K562 (cell line): ENCODE measurements at regions not wholly inside any gene's neighbourhood (a gene's known extent, or its start where the extent isn't known, plus 50 kb on each side); places are given as distances from the start of the nearest gene placed in this dataset.

Experiments
- ATAC-seq: fragments of 200-7000 bp; cut with Tn5 transposase; 3 replicates; pipeline ENCODE4 v1.9.1; 2020; ENCODE audit warnings: moderate library complexity
- BruUV-seq: library from RNA; stranded (reverse); fragments of 400-500 nt; replicated peaks from 2 replicates; lab custom pipeline; 2021; lab: Mats Ljungman, UMichigan
- CTCF ChIA-PET: fragments of 300-600 bp; formaldehyde crosslinking; extraction: SDS; loops from one replicate; lab custom pipeline; 2021; ENCODE audit warnings: low intra/inter-chr PET ratio; lab: Yijun Ruan, JAX
- POLR2A ChIA-PET: fragments of 300-600, 350-650 bp; sonication (Branson Sonifier 250); formaldehyde crosslinking; extraction: SDS; loops from one replicate; lab custom pipeline; 2021; ENCODE audit warnings: antibody characterized with exemption, inconsistent platforms; lab: Yijun Ruan, JAX
- DNase-seq, 4 experiments: peaks; one replicate each; pipeline versions ENCODE4 v3.0.0 to v3.0.0-alpha.2; 2011 to 2018; ENCODE audit warnings: low spot score in 3 of 4, mixed read lengths in 3 of 4; ENCODE audit errors: extremely low read depth in 1 of 4
- FAIRE-seq: peaks from 2 replicates; lab custom pipeline; 2011; peaks lifted over from hg19 to GRCh38; lab: Jason Lieb, UNC
- H2AFZ ChIP-seq: 2 replicates; pipeline ENCODE4 v1.6.0; 2011; ENCODE audit warnings: low read depth, low read length, control low read depth, inconsistent platforms
- H3K27ac ChIP-seq: fragments of 200-600 bp; 3 replicates; pipeline ENCODE4 v1.8.0; 2011; ENCODE audit warnings: low read depth, mild to moderate bottlenecking, control low read depth, inconsistent platforms, low read length, moderate library complexity, mixed read lengths; ENCODE audit errors: extremely low read depth
- H3K27me3 ChIP-seq, 2 experiments: fragments of 300-600 bp in 1 of 2; 2 replicates in 1 of 2; 3 replicates in 1 of 2; pipeline versions ENCODE4 v1.6.0 to v1.8.0; 2011; ENCODE audit warnings: inconsistent platforms in 2 of 2, low read length in 2 of 2, mild to moderate bottlenecking in 1 of 2, mixed read lengths in 1 of 2, moderate library complexity in 1 of 2; ENCODE audit not compliant: control insufficient read depth in 2 of 2, insufficient read depth in 2 of 2
- H3K36me3 ChIP-seq: fragments of 300-600 bp; 3 replicates; pipeline ENCODE4 v1.8.0; 2011; ENCODE audit warnings: mild to moderate bottlenecking, low read length, inconsistent platforms; ENCODE audit not compliant: control insufficient read depth, insufficient read depth
- H3K4me1 ChIP-seq, 2 experiments: fragments of 200-600 bp in 1 of 2; replicated peaks in 1 of 2; 2 replicates in 1 of 2; 3 replicates in 1 of 2; pipeline versions ENCODE4 v1.5.1 to v1.8.0; 2011; ENCODE audit warnings: inconsistent platforms in 2 of 2, low read length in 2 of 2, mild to moderate bottlenecking in 1 of 2, mixed read lengths in 1 of 2, moderate library complexity in 1 of 2; ENCODE audit not compliant: control insufficient read depth in 2 of 2, insufficient read depth in 2 of 2
- H3K4me2 ChIP-seq: 2 replicates; pipeline ENCODE4 v1.6.1; 2011; ENCODE audit warnings: low read length, control low read depth, inconsistent platforms, mixed read lengths; ENCODE audit not compliant: insufficient read depth
- H3K4me3 ChIP-seq: fragments of 200-600 bp; sonication (generic), shearing (Covaris generic); 2 replicates; pipeline ENCODE4 v1.5.1; 2016; ENCODE audit warnings: control low read depth, inconsistent platforms
- H3K79me2 ChIP-seq: fragments of 200-600 bp; 3 replicates; pipeline ENCODE4 v1.8.0; 2011; ENCODE audit warnings: low read length, inconsistent platforms; ENCODE audit not compliant: control insufficient read depth, insufficient read depth
- H3K9ac ChIP-seq, 2 experiments: 2 replicates each; pipeline versions ENCODE4 v1.6.0 to v1.6.1; 2011; ENCODE audit warnings: low read depth in 2 of 2, low read length in 2 of 2, control low read depth in 1 of 2, inconsistent platforms in 1 of 2, mild to moderate bottlenecking in 1 of 2, mixed read lengths in 1 of 2; ENCODE audit not compliant: insufficient read depth in 1 of 2
- H3K9me1 ChIP-seq: one replicate; pipeline ENCODE4 v1.6.0; 2011; ENCODE audit warnings: inconsistent platforms, mild to moderate bottlenecking, low read length, moderate library complexity; ENCODE audit not compliant: control insufficient read depth, insufficient read depth
- H3K9me3 ChIP-seq: replicated peaks from 2 replicates; pipeline ENCODE4 v1.5.1; 2011; ENCODE audit warnings: low read depth, low read length, inconsistent platforms; ENCODE audit not compliant: control insufficient read depth, insufficient read depth
- H4K20me1 ChIP-seq: replicated peaks from 2 replicates; pipeline ENCODE4 v1.6.1; 2011; ENCODE audit warnings: low read length, inconsistent platforms, mixed read lengths; ENCODE audit not compliant: control insufficient read depth, insufficient read depth
- DACH1 ChIP-seq: fragments of 450-650 bp; IDR thresholded peaks from 2 replicates; pipeline ENCODE4 v1.6.1; 2018; ENCODE audit not compliant: partially characterized antibody
- E2F6 ChIP-seq, 2 experiments: IDR thresholded peaks; 2 replicates each; pipeline ENCODE4 v1.6.1; 2011; ENCODE audit warnings: borderline replicate concordance in 1 of 2, control low read depth in 1 of 2, low read depth in 1 of 2, low read length in 1 of 2, mild to moderate bottlenecking in 1 of 2, mixed read lengths in 1 of 2, moderate library complexity in 1 of 2; ENCODE audit not compliant: insufficient read depth in 1 of 2, insufficient read length in 1 of 2, poor library complexity in 1 of 2, severe bottlenecking in 1 of 2; ENCODE audit errors: extremely low read depth in 1 of 2
- IRF9 ChIP-seq: fragments of 450-650 bp; IDR thresholded peaks from 2 replicates; pipeline ENCODE4 v1.6.1; 2016; ENCODE audit warnings: missing biosample characterization, missing genetic modification characterization
- MYC ChIP-seq, 2 experiments: fragments of 250-450 bp in 1 of 2; sonication (Bioruptor Pico) in 1 of 2; IDR thresholded peaks; 2 replicates each; pipeline versions ENCODE4 v1.5.1 to v1.6.1; 2012 to 2021; ENCODE audit warnings: low read depth in 2 of 2, borderline replicate concordance in 1 of 2, improper control_type of control experiment in 1 of 2, low read length in 1 of 2, mild to moderate bottlenecking in 1 of 2, moderate library complexity in 1 of 2
- NR3C1 ChIP-seq: sonication (generic); formaldehyde crosslinking; IDR thresholded peaks from 2 replicates; pipeline ENCODE4 v1.8.1; 2022; ENCODE audit warnings: missing genetic modification reagents
- NR4A1 ChIP-seq, 2 experiments: fragments of 250-450 bp in 1 of 2; fragments of 450-650 bp in 1 of 2; sonication (Bioruptor Pico) in 1 of 2; IDR thresholded peaks; 2 replicates each; pipeline versions ENCODE4 v1.4.0 to v1.6.1; 2016 to 2020; ENCODE audit warnings: mild to moderate bottlenecking in 2 of 2, missing compliant biosample characterization in 1 of 2, missing genetic modification characterization in 1 of 2, moderate library complexity in 1 of 2
- WGBS: fragments of 100-300 bp; shearing (Covaris generic); methylation state at CpG from one replicate; pipeline ENCODE4 v1.1.6; 2016; ENCODE audit warnings: low coverage, mixed read lengths; ENCODE audit not compliant: insufficient coverage; ENCODE audit errors: missing lambda C conversion rate; 5-methylcytosine and 5-hydroxymethylcytosine counted together
- in situ Hi-C: fragments of 300-500 bp; cut with MboI; formaldehyde crosslinking; loops from 4 replicates; pipeline ENCODE4 v1.15.0; 2018; ENCODE audit warnings: inconsistent platforms, mixed read lengths
- intact Hi-C: fragments of 100-400 bp; cut with micrococcal nuclease; formaldehyde crosslinking; loops from 2 replicates; pipeline ENCODE4 v1.14.2; 2022

- Histone ChIP-seq H3K4me2 (no peak overlapping the region), H3K9me3 (no peaks in the 10 kb centered on the region), H3K27ac (no peak overlapping the region), H3K4me3 (no peak overlapping the region), H2AFZ (no peak overlapping the region), H3K27me3 (peaks cover 0 to 4% of the 10 kb centered on the region in 2 experiments; a peak in 1 of 5 replicates), H3K9me1 (no peaks in the 10 kb centered on the region), H3K36me3 (no peaks in the 10 kb centered on the region), H3K9ac (no peak overlapping the region), H3K79me2 (no peaks in the 10 kb centered on the region), H3K4me1 (peaks cover 7% of the 10 kb centered on the region in 2 experiments; a peak in 3 of 5 replicates), H4K20me1 (no peaks in the 10 kb centered on the region)
- in situ Hi-C loops, result no loop called here
- TF ChIP-seq NR3C1 (no peak), E2F6 (IDR thresholded peaks at IDR 0.05; ENCODE audit: borderline replicate concordance in 1 of 2, extremely low read depth in 1 of 2, insufficient read depth in 1 of 2, insufficient read length in 1 of 2, low read depth in 1 of 2, low read length in 1 of 2, poor library complexity in 1 of 2, severe bottlenecking in 1 of 2) (no peak), MYC (IDR thresholded peaks at IDR 0.05; ENCODE audit: low read depth, low read length) (no peak), MYC (CRISPR knock-in tag; IDR thresholded peaks at IDR 0.05; ENCODE audit: borderline replicate concordance, low read depth) (no peak), NR4A1 (CRISPR knock-in tag; IDR thresholded peaks at IDR 0.05) (no peak), NR4A1 (tag; IDR thresholded peaks at IDR 0.05) (no peak), DACH1 (no peak), IRF9 (tag) (no peak)
- 5% methylated on average over 4 of the region's 4 CpGs for WGBS
- BruUV-seq, result no TSS peak
- ATAC-seq, result no peak
- ChIA-PET CTCF (no interaction called here), POLR2A (no interaction called here)
- FAIRE-seq, result no peak
- intact Hi-C loops, result no loop called here
- DNase-seq, result no peak
These were observed 204.2 kb upstream of the PLXNA2 start for GRCh38 chr1:208448425-208448824.
